ENCODE measurements at regions not wholly inside any gene's neighbourhood (a gene's known extent, or its start where the extent isn't known, plus 50 kb on each side); places are given as distances from the start of the nearest gene placed in this dataset.

GRCh38 chr10:123517901-123518300, 148.3 kb upstream of the GPR26 start:
- no peak for DNase-seq (ENCODE audit: low read depth in 4 of 4, low spot score in 3 of 4)

GRCh38 chr10:123518765-123519164, 147.4 kb upstream of the GPR26 start:
- no peak for DNase-seq (ENCODE audit: low read depth in 4 of 4, low spot score in 3 of 4)

- DNase-seq (ENCODE audit: low read depth in 4 of 4, low spot score in 3 of 4) = no peak
These were observed 146.3 kb upstream of the GPR26 start for GRCh38 chr10:123519861-123520260.

DNA sequence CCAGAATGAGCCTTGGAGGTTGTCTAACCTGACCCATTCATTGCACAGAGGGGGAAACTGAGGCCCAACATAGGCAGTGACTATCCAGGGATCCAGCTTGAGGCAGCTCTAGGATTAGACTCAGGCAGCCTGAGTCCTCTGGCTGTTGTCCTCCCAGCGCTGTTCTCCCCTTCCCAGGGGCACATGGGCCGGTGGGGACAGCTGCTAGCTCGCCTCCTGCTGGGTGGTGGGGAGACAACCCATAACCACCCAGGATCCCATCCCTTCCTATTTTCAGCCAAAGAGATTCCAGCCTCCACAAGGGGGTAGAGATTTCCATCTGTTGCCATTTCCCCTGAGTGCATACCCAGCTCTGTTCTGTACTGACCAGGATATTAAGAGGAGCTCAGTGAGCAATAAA, 145.1 kb upstream of the GPR26 start:
- no peak for DNase-seq (ENCODE audit: low read depth in 4 of 4, low spot score in 3 of 4)

DNA sequence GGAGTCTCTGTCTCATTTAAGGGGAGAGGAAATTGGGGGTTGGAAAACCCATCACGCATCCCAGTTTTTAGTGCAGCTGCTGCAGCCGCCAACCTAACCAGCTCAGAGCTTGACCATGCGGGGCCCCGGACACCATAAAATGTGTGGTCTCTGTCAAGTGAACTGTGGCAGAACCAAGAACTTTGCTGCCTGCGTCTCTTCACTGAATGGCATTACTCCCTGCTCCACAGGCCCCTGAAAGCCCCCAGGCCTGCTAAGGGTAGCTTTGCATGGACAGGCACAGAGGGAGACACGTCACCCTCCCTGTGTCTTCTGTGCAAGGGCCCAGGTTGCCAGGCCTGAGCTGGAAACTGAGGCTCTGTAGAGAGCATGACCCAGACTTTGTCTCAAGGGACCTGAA, 144.6 kb upstream of the GPR26 start:
- no peak for DNase-seq (ENCODE audit: low read depth in 4 of 4, low spot score in 3 of 4)

- no peak for DNase-seq (ENCODE audit: low read depth in 4 of 4, low spot score in 3 of 4)
These were observed 143.3 kb upstream of the GPR26 start for GRCh38 chr10:123522702-123523312.

DNA sequence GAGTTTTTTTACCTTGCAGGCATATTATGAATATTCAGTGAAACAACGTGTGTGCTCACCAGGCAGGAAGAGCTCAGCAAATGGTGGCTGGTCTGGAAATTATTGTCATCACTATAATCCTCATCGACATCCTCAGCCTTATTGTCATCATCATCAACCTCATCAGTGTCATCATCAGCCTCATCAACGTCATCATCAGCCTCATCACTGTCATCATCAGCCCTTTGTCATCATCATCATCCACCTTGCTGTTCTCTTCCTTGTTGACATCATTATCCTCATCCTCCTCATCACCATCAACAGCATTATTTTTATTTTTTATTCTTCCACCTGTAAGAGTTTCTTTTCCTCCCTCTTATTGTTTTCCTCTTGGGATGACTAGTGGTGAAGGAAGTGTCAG, 142.3 kb upstream of the GPR26 start:
- DNase-seq (ENCODE audit: low read depth in 4 of 4, low spot score in 3 of 4) = no peak

DNA sequence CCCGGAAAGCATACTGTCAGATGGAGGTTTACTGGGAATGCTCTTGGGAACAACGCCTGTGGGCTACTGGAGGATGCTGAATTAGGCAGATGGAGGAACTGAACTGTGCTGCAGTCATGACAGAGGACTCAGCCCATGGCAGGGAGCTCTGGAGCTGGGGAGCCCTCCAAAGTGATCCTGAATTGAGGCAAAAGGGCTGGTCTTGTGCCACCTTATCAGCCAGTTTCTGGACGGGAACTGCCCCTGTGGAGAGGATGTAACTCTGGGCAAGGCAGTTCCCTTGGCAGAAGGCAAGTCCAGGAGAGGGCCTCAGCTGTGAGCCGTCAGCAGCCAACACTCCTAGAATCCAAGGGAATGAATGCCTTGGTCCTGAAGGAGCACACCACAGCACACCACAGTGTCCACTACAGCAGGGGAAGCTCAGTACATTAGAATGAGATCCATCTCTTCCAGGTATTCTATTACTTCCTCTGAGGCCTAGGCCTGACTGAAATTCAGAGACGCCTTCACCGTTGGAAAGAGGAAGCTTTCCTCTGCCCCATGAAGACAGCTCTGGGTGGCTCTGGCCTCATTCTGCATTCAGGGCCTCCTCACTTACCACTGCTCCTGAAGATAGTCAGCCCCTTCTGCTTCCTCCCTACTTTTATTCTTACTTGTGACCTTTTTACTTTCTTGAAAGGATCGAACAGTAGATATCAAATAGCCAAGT, 139.6 kb upstream of the GPR26 start:
- no peak for DNase-seq (ENCODE audit: low read depth in 4 of 4, low spot score in 3 of 4)

GRCh38 chr10:123527151-123527550, 139.0 kb upstream of the GPR26 start:
- no peak for DNase-seq (ENCODE audit: low read depth in 4 of 4, low spot score in 3 of 4)

DNA sequence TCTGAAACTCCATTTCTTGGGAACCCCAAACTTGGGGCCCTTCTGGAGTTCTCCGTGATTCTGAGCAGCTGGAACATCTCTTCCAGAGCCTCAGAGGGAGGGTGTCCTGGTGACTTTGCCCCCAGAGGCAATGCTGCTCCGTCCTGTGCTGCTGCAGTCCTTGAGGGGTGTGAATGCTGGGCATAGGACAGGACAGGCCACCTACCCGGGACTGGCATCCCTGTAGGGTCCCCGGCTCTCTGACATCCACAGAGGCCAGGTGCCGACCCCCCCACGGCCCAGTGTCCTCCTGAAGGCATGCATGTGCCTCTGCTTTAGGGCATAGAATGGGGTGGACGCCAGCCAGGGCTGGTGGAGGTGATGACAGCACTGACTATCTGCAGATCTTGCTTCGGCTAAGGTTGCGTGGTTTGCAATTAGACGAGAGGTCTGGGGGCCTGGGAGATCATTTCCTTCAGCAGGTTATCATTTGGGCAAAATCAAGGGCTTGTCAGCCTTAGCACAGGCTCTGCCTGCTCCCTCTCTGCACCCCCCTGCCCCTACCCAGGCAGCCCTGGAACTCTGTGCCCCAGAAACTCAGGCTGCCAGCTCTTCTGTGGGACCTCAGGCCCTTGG, 136.9 kb upstream of the GPR26 start:
- no peak for DNase-seq (ENCODE audit: low read depth in 4 of 4, low spot score in 3 of 4)

GRCh38 chr10:123530166-123530870, 135.8 kb upstream of the GPR26 start:
- no peak for DNase-seq (ENCODE audit: low read depth in 4 of 4, low spot score in 3 of 4)

DNA sequence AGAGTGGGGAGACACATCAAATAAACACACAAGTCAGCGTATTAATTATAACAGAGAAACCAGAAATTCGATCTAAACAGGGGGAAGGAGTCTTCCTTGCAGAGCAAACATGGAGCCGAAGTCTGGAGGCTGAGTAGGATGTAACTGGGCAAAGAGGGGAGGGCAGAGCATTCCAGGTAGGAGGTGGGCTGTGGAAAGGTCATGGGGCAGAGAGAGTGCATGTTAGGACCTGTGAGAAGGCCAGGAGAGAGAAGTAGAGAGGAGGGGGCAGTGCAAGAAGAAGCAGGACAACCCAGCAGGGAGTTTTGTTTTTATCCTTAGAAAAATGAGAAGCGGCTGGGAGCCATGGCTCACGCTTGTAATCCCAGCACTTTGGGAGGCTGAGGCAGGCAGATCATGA, 130.8 kb upstream of the GPR26 start:
- no peak for DNase-seq (ENCODE audit: low read depth in 4 of 4, low spot score in 3 of 4)

DNA sequence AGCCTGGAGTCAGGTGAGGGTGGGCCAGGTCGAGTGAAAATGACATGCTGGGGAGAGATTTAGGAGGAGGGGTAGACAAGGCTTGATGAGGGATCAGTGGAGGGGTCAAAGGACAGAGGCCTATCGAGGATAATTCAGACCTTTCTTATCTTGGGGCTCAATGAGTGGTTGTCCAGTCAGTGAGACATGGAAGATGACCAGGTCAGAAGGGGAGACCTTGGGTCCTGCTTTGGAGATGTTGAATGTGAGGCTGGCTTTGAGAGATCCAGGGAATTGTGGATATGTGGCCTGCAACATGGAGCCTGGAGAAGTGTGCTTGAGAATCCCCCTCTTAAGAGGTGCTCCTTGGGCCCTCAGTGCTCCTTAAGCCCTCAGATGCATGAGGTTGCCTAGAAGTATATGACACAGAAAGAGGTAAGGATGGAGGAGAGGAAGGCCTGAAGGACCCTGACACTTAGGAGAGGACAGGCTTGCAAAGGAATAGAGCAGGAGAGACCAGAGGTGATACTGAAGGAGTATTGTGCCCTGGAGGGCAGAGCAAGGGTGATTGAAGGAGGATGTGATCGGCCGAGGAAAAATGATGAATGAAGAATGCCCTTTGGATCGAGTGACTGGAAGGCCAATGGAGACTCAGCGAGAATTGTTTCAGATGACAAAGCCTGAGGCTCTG, 129.8 kb upstream of the GPR26 start:
- DNase-seq (ENCODE audit: low read depth in 4 of 4, low spot score in 3 of 4) = no peak

DNA sequence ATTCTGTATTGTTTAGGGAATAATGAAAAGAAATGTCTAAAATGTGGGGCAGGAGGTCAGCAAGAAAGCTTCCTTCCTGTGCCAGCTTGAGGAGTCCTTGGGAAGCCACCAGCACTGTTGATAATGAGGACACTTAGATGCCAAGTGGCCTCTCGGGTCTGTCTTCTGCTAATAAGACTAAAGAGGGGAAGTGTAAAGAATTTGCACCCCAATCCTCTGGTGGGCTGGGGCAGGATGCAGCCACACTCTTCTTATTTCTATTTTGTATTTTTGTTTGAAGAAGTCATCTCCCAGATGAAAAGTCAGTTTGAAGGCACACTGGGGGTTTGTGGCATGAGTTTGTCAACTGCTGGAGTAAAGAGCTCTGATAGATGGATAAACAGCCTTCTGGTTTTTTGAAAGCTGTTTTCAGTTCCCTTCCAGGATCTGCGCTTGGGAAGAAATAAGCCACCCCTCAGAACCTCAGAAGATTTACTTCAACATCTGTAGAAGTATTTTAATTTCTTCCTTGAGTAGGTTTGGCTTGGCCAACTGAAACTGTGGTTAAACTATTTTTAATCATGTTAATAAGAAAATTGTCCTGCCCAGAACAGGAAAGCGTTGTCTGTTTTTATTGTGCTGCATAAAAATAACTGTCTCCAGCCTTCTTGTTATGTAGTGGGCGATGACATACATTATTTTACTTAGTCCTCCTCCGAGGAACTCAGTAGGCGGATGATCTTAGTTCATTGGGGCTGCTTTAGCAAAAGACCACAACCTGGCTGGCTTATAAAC, 128.8 kb upstream of the GPR26 start:
- no peak for DNase-seq (ENCODE audit: low read depth in 4 of 4, low spot score in 3 of 4)

- DNase-seq (ENCODE audit: low read depth in 4 of 4, low spot score in 3 of 4) = no peak
These were observed 127.5 kb upstream of the GPR26 start for GRCh38 chr10:123538401-123539320.

GRCh38 chr10:123544986-123545385, 121.2 kb upstream of the GPR26 start:
- DNase-seq (ENCODE audit: low read depth in 4 of 4, low spot score in 3 of 4) = no peak

GRCh38 chr10:123548770-123549169, 117.4 kb upstream of the GPR26 start:
- DNase-seq (ENCODE audit: low read depth in 4 of 4, low spot score in 3 of 4) = no peak

- DNase-seq (ENCODE audit: low read depth in 4 of 4, low spot score in 3 of 4) = no peak
These were observed 116.2 kb upstream of the GPR26 start for GRCh38 chr10:123549761-123550454.

GRCh38 chr10:123550675-123551096, 115.5 kb upstream of the GPR26 start:
- DNase-seq (ENCODE audit: low read depth in 4 of 4, low spot score in 3 of 4) = no peak

All from right renal pelvis (tissue), 4 donors.